NCI-H748 (cell line): ENCODE measurements at regions not wholly inside any gene's neighbourhood (a gene's known extent, or its start where the extent isn't known, plus 50 kb on each side); places are given as distances from the start of the nearest gene placed in this dataset.

ENCODE experiments used
- DNase-seq: peaks from one replicate; lab custom pipeline; 2025; ENCODE audit not compliant: unreplicated experiment; lab: John Stamatoyannopoulos, UW

DNA sequence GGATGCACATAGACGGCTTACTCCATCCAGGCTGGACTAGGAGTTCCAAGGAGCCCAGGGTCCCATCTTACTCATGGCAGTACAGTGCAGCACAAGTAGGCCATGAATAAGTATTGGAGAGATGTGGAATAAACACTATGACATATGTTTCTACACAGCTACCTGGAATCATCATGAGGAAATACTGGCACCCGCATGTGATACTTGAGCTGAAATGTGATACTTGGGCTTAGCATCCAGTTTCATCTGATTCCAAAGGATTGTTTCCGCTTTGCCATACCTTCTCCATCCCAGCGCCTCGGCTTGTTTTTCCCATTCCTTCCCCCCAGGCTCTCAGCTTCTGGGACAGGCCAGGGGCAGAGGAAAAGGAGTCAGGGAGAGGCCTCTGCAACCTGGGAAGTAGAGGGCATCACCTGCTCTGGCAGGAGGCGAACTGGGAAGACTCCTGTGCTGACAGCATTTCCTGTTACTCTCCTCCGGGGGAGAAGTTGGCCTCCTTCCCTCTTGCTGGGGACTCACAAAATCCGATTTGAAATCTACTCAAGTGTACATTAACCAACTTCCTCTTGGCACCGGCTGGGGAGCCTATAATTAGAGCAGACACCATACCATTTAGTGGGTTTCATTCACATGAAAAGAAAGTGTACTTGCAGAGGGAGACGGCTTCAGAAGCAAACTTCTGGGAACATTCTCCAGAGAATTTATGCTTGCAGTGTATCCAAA, 187.8 kb downstream of the MIAT start:
- DNase-seq: no peak

- no peak for DNase-seq
Measured at GRCh38 chr22:26846076-26846475, 188.7 kb downstream of the MIAT start.

- no peak for DNase-seq
Measured at GRCh38 chr22:26846645-26847044, 189.3 kb downstream of the MIAT start.

DNA sequence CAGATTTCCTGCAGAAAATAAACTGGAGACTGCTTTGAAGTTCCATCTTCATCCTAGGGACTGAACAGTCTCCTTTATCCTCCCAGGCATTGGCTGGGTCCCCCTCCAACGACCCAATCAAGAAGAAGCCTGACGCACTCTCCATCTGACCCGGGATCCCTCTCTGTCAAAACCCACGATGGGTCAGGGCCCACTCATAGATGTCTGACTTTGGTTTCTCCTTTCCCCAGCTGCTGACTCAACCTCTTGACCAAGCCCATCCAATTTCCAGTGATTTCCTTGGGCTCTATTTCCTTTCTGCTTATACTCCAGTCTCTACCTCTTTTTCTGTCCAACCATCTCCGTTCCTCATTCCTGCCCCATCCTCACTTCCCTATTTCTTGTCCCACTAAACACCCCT, 189.7 kb downstream of the MIAT start:
- DNase-seq: no peak

DNA sequence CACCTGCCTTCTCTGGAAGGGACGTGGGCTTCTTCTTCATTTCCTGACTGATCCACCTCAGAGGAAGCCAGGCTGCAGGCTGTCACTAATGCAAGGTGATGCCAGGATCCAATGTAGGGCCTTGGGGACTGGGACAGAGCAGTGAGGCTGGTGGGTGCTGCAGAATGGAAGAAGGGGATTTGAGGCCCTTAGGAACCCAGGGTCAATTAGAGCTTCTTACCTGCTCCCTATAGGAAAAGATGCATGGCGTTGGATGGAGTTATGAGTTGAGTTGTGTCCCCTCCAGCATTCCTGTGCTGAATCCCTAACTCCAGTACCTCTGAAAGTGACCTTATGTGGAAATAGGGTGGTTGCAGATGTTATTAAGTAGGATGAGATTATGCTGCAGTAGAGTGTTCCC, 190.4 kb downstream of the MIAT start:
- DNase-seq: no peak

DNA sequence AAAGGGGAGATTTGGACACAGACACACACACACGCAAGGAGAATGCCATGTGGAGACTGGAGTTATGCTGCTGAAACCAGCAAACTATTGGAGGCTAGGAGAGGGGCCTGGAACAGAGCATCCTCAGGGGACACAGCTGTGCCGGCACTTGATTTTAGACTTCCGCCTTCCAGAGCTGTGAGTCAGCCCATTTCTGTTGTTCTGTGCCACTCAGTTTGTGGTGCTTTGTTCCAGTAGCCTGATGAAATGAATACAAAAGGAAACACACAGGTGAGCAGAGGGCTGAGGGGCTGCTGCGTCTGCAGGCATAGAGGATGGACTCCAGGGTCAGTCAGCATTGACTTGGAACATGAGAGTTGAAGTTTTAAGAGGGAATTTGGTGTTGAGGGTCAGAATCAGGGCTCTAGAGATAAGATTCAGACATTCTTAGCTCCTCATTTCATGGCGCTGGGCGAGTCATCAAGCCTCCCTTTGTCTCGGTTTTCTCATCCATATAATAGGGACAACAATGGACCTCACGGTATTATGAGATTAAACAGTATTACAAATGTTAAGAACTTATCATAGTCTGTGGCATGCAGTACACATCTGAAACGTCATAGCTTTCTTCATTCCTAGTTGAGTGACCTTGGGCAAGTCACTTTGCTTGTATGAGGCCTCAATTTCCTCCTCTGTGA, 191.0 kb downstream of the MIAT start:
- DNase-seq: no peak

- no peak for DNase-seq
Measured at GRCh38 chr22:26849575-26849974, 192.2 kb downstream of the MIAT start.

DNA sequence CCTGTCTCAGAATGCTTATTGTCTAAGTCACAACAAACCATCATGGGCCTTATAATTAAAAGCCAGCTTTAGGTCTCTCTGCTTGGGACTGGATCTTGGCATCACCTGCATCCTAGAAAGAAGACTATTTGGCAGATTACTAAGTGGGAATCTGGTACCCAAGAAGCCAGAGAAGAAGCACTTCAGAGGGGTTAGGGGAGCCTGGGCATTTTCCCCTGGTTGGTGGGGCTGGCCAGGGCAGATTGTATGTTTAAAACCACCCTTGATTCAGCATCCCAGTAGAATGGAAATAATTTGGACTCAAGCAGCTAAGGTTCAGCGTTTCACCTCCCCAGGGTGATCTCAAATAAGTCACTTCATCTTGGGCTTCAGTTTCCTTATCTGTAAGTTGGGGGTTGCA, 193.7 kb downstream of the MIAT start:
- no peak for DNase-seq

DNA sequence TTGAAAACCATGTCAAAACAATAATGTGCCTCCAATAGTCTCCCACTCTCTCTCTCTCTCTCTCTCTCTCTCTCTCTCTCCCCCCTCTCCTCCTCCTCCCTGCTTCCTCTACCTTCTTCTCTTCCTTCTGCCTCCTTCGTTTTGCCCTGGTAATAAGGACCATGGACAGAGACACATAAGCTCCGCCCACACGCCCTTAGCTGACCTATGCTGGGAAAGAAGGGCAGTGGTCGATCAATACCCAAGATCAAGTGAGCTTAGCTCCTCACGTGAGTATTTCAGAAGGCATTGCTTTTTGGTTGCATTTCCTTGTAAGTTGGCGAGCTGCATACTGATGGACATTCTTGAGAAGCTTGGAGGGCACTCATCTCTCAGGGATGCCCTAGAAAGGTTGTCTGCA, 194.8 kb downstream of the MIAT start:
- DNase-seq: no peak

GRCh38 chr22:26853071-26853470, 195.7 kb downstream of the MIAT start:
- DNase-seq: no peak

GRCh38 chr22:26853495-26853894, 196.1 kb downstream of the MIAT start:
- no peak for DNase-seq

GRCh38 chr22:26857169-26857568, 199.8 kb downstream of the MIAT start:
- peak; percentile 5 for DNase-seq

- DNase-seq: no peak
Measured at GRCh38 chr22:26860301-26860700, 202.9 kb downstream of the MIAT start.

DNA sequence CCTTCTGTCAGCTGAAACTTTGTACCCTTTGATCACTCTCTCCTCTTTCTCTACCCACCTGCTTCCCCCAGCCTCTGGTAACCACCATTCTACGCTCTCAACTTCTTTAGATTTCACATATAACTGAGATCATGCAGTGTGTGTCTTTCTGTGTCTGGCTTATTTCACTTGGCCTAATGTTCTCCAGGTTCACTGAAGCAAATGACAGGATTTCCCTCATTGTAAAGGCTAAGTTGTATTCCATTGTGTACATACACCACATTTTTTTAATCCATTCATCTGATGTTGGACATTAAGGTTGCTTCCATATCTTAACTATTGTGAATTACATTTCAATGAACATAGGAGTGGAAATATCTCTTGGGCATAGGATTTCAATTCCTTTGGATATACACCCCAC, 207.6 kb downstream of the MIAT start:
- DNase-seq: no peak

DNA sequence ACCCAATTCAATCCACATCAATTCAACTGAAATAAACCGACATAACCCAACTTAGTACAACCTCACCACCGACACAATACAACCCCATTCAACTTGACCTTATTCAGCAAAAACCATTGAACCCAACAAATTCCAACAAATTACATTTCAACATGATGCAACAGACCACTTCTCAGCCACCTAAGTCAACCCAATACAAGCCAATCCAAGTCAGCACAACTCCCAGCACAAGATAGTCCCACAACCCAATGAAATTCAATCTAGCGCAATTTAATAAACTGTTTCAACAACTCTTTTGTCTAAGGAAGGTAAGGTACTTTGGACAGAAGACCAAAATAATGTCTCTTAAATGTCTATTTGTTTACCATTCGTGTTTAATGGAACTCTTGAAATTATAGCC, 226.0 kb downstream of the MIAT start:
- DNase-seq: peak; percentile 46

GRCh38 chr22:26884921-26885320, 227.5 kb downstream of the MIAT start:
- DNase-seq: no peak

DNA sequence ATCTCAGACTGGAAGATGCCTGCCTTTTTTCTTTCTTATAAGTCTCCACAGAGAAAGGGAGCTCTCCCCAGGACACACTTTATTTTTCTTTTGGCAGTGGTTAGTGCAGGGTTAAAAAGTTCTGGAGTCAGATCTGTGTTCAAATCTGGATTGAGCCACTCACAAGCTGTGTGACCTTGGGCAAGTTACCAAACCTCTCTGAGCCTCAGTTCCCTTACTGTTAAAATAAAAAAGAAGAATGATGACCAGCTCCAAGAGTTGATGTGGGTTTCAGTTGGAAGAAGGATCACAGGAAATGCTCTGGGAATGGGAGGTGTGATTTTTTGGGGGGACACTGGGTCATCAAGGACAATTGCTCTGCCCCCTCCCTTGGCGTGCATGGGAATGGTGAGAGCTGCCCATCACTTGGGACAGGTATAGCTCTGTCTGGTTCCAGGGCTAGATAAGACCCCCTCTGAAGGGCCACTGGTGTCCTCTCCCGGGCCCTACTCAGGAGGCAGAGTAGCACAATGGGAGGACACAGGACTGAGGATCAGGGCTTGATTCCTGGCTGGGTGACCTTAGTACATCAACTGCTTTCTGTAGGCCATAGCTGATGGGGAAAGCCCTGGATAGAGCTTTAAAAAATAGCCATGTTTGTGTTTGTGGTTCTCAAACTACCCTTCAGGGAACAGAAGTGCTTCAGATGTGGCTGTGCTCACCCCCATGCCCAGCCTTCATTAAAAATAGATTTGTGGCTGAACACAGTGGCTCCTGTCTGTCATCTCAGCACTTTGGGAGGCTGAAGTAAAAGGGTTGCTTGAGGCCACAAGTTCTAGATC, 228.3 kb downstream of the MIAT start:
- no peak for DNase-seq

DNA sequence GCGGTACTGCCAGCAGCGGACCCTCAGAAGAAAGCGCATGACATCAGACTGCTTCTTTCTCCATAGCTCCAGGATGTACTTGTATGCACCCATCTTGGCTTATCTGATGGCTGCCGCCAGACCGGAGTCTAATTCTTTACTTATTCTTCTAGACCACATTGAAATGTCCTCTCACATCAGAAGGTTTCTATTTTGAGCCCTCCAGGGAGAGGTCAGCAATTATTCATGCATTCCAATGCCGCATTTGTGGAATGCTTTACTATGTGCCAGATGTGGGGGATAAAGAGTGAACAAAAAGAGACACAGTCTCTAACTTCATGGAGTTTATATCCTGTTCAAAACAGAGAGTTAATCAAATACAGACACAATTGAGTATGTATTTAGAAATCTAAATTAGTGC, 230.1 kb downstream of the MIAT start:
- DNase-seq: no peak

DNA sequence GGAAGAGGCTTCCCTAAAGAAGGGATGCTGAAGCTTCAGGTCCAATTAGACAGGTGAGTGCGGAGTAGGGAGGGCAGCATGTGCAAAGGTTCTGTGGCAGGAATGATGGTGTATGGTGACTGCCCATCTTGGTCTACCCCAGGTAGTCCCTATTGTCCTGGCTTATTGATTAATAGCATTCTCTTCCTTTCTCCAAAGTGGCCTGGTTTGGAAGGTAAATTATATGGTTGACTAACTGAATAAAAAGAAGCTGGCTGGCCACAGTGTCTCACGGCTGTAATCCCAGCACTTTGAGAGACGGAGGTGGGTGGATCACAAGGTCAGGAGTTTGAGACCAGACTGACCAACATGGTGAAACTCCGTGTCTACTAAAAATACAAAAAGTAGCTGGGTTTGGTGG, 230.5 kb downstream of the MIAT start:
- DNase-seq: no peak

- DNase-seq: no peak
Measured at GRCh38 chr22:26888887-26889286, 231.5 kb downstream of the MIAT start.

GRCh38 chr22:26889802-26890201, 232.4 kb downstream of the MIAT start:
- no peak for DNase-seq

DNA sequence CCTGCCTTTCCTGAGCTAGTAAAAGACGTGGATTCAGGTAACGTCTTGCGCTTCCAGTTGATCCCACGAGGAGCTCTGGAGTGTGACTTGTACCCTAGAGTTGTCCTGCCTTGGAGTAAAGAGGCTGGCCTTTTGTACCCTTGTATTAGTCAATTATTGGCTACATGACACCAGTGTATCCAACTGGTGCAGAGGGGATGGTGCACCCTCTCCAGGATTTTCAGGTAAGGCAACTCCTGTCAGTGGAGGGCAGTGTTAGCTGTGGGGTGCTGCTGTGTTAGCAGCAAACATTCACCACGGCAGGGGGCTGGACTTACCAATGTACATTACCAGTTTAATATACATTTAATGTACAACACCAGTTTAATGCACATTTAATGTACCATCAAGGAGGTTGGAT, 233.5 kb downstream of the MIAT start:
- DNase-seq: peak; percentile 46
